HG02885 (cell line): ENCODE measurements at regions not wholly inside any gene's neighbourhood (a gene's known extent, or its start where the extent isn't known, plus 50 kb on each side); places are given as distances from the start of the nearest gene placed in this dataset.

Experiments
- ATAC-seq: cut with Tn5 transposase; IDR thresholded peaks from one replicate; pipeline ENCODE4 v1.9.1; 2021; ENCODE audit warnings: mild to moderate bottlenecking; ENCODE audit not compliant: unreplicated experiment, poor library complexity

DNA sequence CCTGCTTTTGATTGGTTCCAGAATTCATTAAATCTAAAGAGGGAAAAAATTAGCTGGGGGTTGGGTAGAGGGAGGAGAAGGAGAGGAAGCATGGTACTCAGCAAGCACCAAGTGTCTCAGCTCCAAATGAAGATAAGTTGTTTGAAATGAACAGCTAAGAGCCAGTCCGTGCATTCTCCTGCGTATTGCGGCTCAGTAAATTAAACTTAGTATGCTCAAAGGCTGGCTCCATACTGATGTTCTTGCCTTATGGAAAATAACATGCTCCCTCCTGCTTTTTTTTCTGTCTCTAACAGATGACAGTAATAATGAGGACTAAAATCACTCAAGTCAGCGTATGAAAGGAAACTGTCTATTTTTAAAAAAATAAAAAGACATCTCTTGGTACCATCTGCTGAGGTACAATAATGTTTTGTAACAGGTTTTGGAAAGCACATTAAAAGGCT is 161.0 kb downstream of the SPATA31D1 start:
- ATAC-seq: no peak

GRCh38 chr9:82152181-82152580 is 163.6 kb downstream of the SPATA31D1 start:
- ATAC-seq: no peak

DNA sequence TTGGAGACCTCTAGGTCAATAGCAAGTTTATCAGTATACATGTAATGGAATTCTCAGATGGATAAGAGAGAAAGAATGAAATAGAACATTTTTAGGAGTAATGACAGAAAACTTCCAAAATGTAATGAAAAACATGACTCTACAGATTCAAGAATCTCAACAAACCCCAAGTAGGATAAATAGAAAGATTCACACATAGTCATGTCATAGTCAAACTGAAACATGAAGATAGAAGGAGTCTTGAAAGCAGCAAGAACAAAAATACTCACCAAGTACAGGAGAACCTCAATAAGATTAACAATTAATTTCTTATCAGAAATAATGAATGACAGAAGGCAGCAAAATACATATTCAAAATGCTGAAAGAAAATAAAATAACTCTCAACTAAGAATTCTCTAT is 164.5 kb downstream of the SPATA31D1 start:
- no peak for ATAC-seq

- no peak for ATAC-seq
These were observed 166.0 kb downstream of the SPATA31D1 start for GRCh38 chr9:82154573-82154972.

DNA sequence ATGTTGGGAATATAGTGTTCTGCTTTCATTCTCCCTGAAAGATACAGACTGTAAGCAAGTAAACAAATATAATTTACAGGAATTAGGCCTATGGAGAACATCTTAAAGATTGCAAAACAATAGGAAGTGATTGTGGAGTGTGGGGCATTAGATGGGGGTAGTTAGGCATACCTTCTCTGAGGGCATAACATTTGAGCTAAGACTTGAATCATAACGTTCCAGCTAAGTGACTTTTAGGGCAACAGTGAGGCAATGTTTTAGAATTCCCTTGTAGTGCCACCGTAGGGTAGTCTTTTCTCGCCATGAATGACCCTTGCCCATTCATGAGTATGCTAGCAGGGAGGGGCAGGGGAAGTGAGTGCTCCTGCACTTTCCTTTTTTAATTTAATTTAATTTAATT is 173.3 kb downstream of the SPATA31D1 start:
- no peak for ATAC-seq

- no peak for ATAC-seq
These were observed 175.6 kb downstream of the SPATA31D1 start for GRCh38 chr9:82164159-82164558.

DNA sequence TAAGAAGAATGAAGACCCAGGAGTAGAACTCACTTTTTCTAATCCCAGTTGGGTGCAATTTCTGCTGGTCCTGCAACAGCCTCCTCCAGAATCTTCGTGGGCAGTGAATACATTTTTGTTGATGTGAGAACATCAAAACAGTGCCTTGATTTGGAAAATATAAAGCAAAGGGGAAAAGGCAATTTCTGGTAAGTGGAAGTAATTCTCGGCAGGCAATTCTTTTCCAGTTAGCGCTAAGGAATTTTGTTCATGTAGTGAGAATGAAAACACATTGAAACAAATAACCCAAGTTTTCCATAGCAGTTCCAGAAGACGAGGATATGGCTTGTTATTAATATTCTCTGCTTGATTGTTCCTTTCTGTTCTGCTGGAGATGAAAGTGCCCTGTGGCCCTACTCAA is 178.7 kb downstream of the SPATA31D1 start:
- ATAC-seq: no peak

- no peak for ATAC-seq
These were observed 180.0 kb downstream of the SPATA31D1 start for GRCh38 chr9:82168585-82168984.

GRCh38 chr9:82170866-82171265 is 182.3 kb downstream of the SPATA31D1 start:
- no peak for ATAC-seq

GRCh38 chr9:82171271-82171670 is 182.7 kb downstream of the SPATA31D1 start:
- ATAC-seq: no peak

DNA sequence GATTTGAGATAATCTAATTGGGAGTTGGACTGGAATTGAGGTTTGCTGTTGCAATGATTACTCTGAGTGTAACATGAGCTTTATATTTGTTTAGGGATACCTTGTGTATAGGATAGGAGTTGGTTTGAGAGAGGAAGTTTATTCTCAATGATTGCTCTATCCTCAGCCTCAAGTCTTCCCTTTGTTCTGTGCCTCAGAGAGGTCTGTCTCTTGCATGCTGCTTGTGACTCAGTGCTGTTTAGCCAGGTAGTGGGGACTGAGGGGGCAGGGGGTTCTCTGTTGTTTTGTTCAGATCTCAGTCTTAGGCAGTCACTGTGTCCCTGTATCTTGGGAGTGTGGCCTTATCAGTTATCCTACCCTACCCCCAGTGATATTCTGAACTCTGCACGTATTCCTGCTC is 192.1 kb downstream of the SPATA31D1 start:
- no peak for ATAC-seq

- ATAC-seq: no peak
These were observed 194.7 kb downstream of the SPATA31D1 start for GRCh38 chr9:82183181-82183860.

- ATAC-seq: no peak
These were observed 196.0 kb downstream of the SPATA31D1 start for GRCh38 chr9:82184524-82184923.

GRCh38 chr9:82188817-82189216 is 200.2 kb downstream of the SPATA31D1 start:
- no peak for ATAC-seq

DNA sequence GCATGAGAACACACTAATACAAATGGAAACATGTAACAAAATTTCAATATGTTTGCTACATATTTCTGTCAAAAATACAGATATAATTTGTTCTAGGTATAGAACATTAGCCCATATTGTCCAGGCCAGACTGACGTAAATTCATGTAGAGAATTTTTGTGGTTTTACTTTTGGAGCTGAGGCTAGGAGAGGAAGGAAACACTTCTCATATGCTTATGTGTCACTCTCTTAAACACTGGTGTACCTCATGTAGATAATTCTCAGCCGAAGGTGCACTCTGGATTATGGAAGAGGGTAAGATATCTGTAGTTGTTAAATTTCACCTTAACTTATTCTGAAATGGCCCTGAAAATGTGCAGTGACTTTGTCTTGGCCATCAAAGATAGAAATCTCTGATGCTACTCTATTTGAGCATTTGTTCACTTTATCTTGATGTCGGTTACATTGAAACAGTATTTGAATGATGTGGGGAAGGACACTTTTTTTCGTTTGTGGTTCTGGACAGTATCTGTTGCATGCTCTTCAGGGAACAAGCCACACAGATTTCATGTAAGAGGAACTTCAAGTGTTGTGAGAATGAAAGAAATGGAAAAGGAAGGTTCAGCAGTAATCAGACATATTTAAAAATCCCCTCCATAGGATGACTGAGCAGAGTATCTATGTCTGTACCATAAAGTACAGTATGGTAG is 202.7 kb downstream of the SPATA31D1 start:
- ATAC-seq: no peak

GRCh38 chr9:82192211-82192610 is 203.6 kb downstream of the SPATA31D1 start:
- no peak for ATAC-seq

DNA sequence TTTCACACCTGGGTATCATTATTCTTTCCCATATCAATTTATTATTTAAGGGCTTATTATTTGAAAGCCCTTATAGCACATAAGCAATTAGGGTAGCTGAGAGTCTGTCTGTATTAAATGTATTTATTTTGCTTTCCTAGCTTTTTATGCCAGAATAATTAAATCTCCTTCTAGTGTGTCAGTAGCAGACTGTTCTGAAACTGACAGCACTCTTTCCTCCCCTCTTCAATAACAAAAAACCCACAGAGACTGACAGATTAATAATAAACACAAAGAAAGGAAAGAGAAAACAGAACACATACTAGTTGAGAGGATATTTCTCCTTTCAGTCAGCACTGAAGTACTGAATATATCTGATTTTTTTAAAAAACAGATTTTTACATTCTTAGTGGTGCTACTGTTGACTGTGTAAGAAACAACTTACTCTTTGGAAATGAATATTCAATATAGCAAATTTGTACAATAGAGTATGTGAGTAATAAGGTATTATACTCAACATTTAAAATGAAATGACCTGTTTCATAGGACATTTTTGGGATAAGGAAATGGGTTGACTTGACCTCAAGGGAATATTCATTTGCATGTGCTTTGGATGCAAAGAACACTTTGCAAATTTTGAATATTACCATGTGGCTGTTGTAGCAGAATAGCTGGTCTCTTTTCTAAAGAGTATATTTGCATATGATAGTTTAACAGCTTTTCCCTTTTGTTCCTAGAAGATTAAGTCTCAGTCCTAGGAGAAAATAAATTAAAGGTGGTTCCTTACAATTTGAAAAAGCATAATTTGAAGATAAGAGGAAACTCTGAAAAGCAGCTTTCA is 208.3 kb downstream of the SPATA31D1 start:
- ATAC-seq: no peak

- no peak for ATAC-seq
These were observed 212.6 kb downstream of the SPATA31D1 start for GRCh38 chr9:82201196-82201595.

GRCh38 chr9:82202808-82203207 is 214.2 kb downstream of the SPATA31D1 start:
- no peak for ATAC-seq

DNA sequence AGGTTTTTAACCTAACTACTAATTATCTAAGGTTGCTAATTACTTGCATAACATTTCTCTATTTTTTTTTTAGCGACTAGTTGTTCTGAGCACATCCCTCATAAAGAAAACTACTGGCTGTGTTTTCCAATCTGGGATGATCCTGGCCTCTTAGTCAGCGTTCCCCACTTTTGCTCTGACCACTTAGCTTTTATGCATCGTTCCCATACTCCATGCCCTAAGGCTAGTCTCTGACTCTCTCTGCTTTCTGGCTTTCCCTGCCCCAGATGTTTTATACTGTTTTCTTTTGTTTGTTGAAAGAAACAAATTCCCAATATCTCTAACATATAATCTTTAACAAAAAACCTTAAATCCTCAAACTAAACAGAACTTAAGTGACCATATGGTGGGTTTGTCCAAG is 217.9 kb downstream of the SPATA31D1 start:
- ATAC-seq: no peak

DNA sequence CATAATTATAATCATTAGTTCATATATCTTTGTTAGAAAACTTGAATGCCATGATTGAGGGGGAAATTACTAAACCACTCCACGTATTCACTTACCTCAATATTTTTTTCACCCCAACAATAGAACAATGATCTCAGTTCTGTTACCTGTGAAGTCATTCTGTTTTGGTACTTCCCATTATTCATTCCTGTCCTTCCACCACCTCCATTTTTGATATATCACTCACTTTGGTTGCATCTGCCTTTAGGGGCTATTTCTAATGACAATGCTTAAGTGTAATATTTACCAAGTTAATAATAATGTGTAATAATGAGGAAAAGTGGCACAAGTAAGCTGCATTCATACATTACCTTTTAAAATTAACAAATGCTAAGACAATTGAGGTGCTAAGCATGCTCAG is 218.4 kb downstream of the SPATA31D1 start:
- no peak for ATAC-seq
